Naive thymus-derived CD8-positive, alpha-beta T cell (primary cell): ENCODE measurements at regions not wholly inside any gene's neighbourhood (a gene's known extent, or its start where the extent isn't known, plus 50 kb on each side); places are given as distances from the start of the nearest gene placed in this dataset.

Source experiments
- ATAC-seq, 2 donors: fragments of 150-1000 bp; cut with Tn5 transposase in 1 of 2; sonication (Bioruptor Pico), chemical (Tn5 transposase) in 1 of 2; 1 replicate in 1 of 2; 2 replicates in 1 of 2; pipeline ENCODE4 v1.10.0; 2021; ENCODE audit warnings: mild to moderate bottlenecking in 2 of 2, moderate library complexity in 2 of 2
- POLR2A ChIA-PET: fragments of 350-600 bp; sonication (Branson Sonifier 250); formaldehyde crosslinking; loops from one replicate; lab custom pipeline; 2021; ENCODE audit warnings: antibody characterized with exemption; lab: Charles Lee
- DNase-seq, 10 donors: peaks; one replicate each; pipeline versions ENCODE4 v3.0.0 to v3.0.0-alpha.2; 2020 to 2022
- H3K27ac Mint-ChIP-seq, 10 donors: one replicate each; pipeline ENCODE4 v1.8.0; 2020 to 2022; ENCODE audit warnings: mild to moderate bottlenecking in 10 of 10, mixed read lengths in 10 of 10, moderate library complexity in 4 of 10, inconsistent platforms in 1 of 10
- H3K27me3 Mint-ChIP-seq, 5 donors: one replicate each; pipeline ENCODE4 v1.8.0; 2021 to 2022; ENCODE audit warnings: mixed read lengths in 5 of 5
- H3K36me3 Mint-ChIP-seq, 3 donors: one replicate each; pipeline ENCODE4 v1.8.0; 2020 to 2022; ENCODE audit warnings: mixed read lengths in 3 of 3, mild to moderate bottlenecking in 2 of 3, inconsistent platforms in 1 of 3
- H3K4me1 Mint-ChIP-seq, 4 donors: one replicate each; pipeline ENCODE4 v1.8.0; 2021 to 2022; ENCODE audit warnings: mixed read lengths in 4 of 4
- H3K4me3 Mint-ChIP-seq, 10 donors: one replicate each; pipeline ENCODE4 v1.8.0; 2020 to 2022; ENCODE audit warnings: mild to moderate bottlenecking in 10 of 10, mixed read lengths in 10 of 10, moderate library complexity in 6 of 10, inconsistent platforms in 1 of 10
- H3K9me3 Mint-ChIP-seq, 9 donors: one replicate each; pipeline ENCODE4 v1.8.0; 2020 to 2022; ENCODE audit warnings: mixed read lengths in 9 of 9, mild to moderate bottlenecking in 3 of 9, inconsistent platforms in 1 of 9, moderate library complexity in 1 of 9

- Mint-ChIP-seq H3K9me3 (peaks cover 0 to 9% (median 0%) of the 10 kb centered on the region in 9 donors), H3K27ac (peak overlapping the region in 2 of 10 donors; percentile 27 to 82), H3K4me3 (peak overlapping the region in 2 of 10 donors; percentile 39 to 66), H3K27me3 (peaks cover 1 to 11% (median 6%) of the 10 kb centered on the region in 5 donors), H3K4me1 (peaks cover 5 to 21% (median 8%) of the 10 kb centered on the region in 4 donors), H3K36me3 (peaks cover 0 to 3% (median 0%) of the 10 kb centered on the region in 3 donors)
- peak in 1 of 10 donors; percentile 27 for DNase-seq
- POLR2A ChIA-PET, result no interaction called here
- ATAC-seq, result no peak
Observed at GRCh38 chr2:111698743-111699554, 185.0 kb downstream of the ANAPC1 start.

GRCh38 chr2:111701266-111701665 is 182.7 kb downstream of the ANAPC1 start:
- H3K27me3 Mint-ChIP-seq, result peaks cover 0 to 11% (median 6%) of the 10 kb centered on the region in 5 donors
- H3K4me3 Mint-ChIP-seq, result no peak overlapping the region
- POLR2A ChIA-PET, result no interaction called here
- H3K9me3 Mint-ChIP-seq, result peaks cover 0 to under 1% (median 0%) of the 10 kb centered on the region in 9 donors
- no peak for DNase-seq
- H3K4me1 Mint-ChIP-seq, result peaks cover 5 to 36% (median 8%) of the 10 kb centered on the region in 4 donors
- H3K36me3 Mint-ChIP-seq, result no peaks in the 10 kb centered on the region
- ATAC-seq, result no peak
- H3K27ac Mint-ChIP-seq, result peak overlapping the region in 1 of 10 donors; percentile 1

GRCh38 chr2:111701798-111702118 is 182.2 kb downstream of the ANAPC1 start:
- no peak for ATAC-seq
- H3K9me3 Mint-ChIP-seq, result no peaks in the 10 kb centered on the region
- H3K36me3 Mint-ChIP-seq, result no peaks in the 10 kb centered on the region
- H3K4me3 Mint-ChIP-seq, result no peak overlapping the region
- H3K4me1 Mint-ChIP-seq, result peaks cover 5 to 36% (median 8%) of the 10 kb centered on the region in 4 donors
- DNase-seq, result no peak
- POLR2A ChIA-PET, result no interaction called here
- H3K27me3 Mint-ChIP-seq, result peaks cover 0 to 11% (median 6%) of the 10 kb centered on the region in 5 donors
- peak overlapping the region in 1 of 10 donors; percentile 1 for H3K27ac Mint-ChIP-seq

GRCh38 chr2:111702119-111702803 is 181.7 kb downstream of the ANAPC1 start:
- ATAC-seq (no peak), DNase-seq (peak in 1 of 10 donors; percentile 15)
- Mint-ChIP-seq H3K4me1 (peaks cover 5 to 36% (median 8%) of the 10 kb centered on the region in 4 donors), H3K36me3 (no peaks in the 10 kb centered on the region), H3K9me3 (no peaks in the 10 kb centered on the region), H3K4me3 (no peak overlapping the region), H3K27me3 (peaks cover 0 to 11% (median 6%) of the 10 kb centered on the region in 5 donors), H3K27ac (no peak overlapping the region)
- POLR2A ChIA-PET, result no interaction called here

GRCh38 chr2:111702804-111703196 is 181.2 kb downstream of the ANAPC1 start:
- H3K27ac Mint-ChIP-seq, result peak overlapping the region in 1 of 10 donors; percentile 65
- no peaks in the 10 kb centered on the region for H3K9me3 Mint-ChIP-seq
- peaks cover 0 to 11% (median 6%) of the 10 kb centered on the region in 5 donors for H3K27me3 Mint-ChIP-seq
- H3K36me3 Mint-ChIP-seq, result no peaks in the 10 kb centered on the region
- ATAC-seq, result no peak
- no peak for DNase-seq
- no peak overlapping the region for H3K4me3 Mint-ChIP-seq
- peaks cover 5 to 36% (median 8%) of the 10 kb centered on the region in 4 donors for H3K4me1 Mint-ChIP-seq
- POLR2A ChIA-PET, result no interaction called here

- H3K9me3 Mint-ChIP-seq, result no peaks in the 10 kb centered on the region
- no peak for DNase-seq
- peaks cover 4 to 29% (median 7%) of the 10 kb centered on the region in 4 donors for H3K4me1 Mint-ChIP-seq
- H3K27me3 Mint-ChIP-seq, result peaks cover 0 to 11% (median 5%) of the 10 kb centered on the region in 5 donors
- no peak overlapping the region for H3K27ac Mint-ChIP-seq
- H3K4me3 Mint-ChIP-seq, result no peak overlapping the region
- no peak for ATAC-seq
- no peaks in the 10 kb centered on the region for H3K36me3 Mint-ChIP-seq
- POLR2A ChIA-PET, result no interaction called here
Observed at GRCh38 chr2:111703759-111704158, 180.2 kb downstream of the ANAPC1 start.

- Mint-ChIP-seq H3K27ac (no peak overlapping the region), H3K4me1 (peaks cover 0 to 24% (median 2%) of the 10 kb centered on the region in 4 donors), H3K9me3 (no peaks in the 10 kb centered on the region), H3K27me3 (peaks cover 0 to 11% (median 3%) of the 10 kb centered on the region in 5 donors), H3K4me3 (no peak overlapping the region), H3K36me3 (no peaks in the 10 kb centered on the region)
- POLR2A ChIA-PET, result no interaction called here
- DNase-seq (no peak), ATAC-seq (no peak)
Observed at GRCh38 chr2:111704246-111704645, 179.7 kb downstream of the ANAPC1 start.

- DNase-seq, result no peak
- Mint-ChIP-seq H3K27ac (peak overlapping the region in 1 of 10 donors; percentile 79), H3K9me3 (no peaks in the 10 kb centered on the region), H3K27me3 (peaks cover 0 to 11% (median 0%) of the 10 kb centered on the region in 5 donors), H3K4me1 (peaks cover 0 to 21% (median 0%) of the 10 kb centered on the region in 4 donors), H3K36me3 (no peaks in the 10 kb centered on the region), H3K4me3 (peak overlapping the region in 1 of 10 donors; percentile 32)
- no peak for ATAC-seq
- POLR2A ChIA-PET, result no interaction called here
Observed at GRCh38 chr2:111705239-111705638, 178.8 kb downstream of the ANAPC1 start.

- DNase-seq (peak in 1 of 10 donors; percentile 20), ATAC-seq (peak; percentile 20 to 44)
- H3K9me3 Mint-ChIP-seq, result no peaks in the 10 kb centered on the region
- H3K36me3 Mint-ChIP-seq, result no peaks in the 10 kb centered on the region
- peak overlapping the region in 4 of 10 donors; percentile 39 to 79 (median 61) for H3K27ac Mint-ChIP-seq
- peak overlapping the region in 1 of 10 donors; percentile 32 for H3K4me3 Mint-ChIP-seq
- peaks cover 0 to 21% (median 0%) of the 10 kb centered on the region in 4 donors for H3K4me1 Mint-ChIP-seq
- peaks cover 0 to 11% (median 0%) of the 10 kb centered on the region in 5 donors for H3K27me3 Mint-ChIP-seq
- POLR2A ChIA-PET, result no interaction called here
Observed at GRCh38 chr2:111705711-111706336, 178.2 kb downstream of the ANAPC1 start.

- Mint-ChIP-seq H3K27me3 (peaks cover 0 to 6% (median 0%) of the 10 kb centered on the region in 5 donors), H3K27ac (no peak overlapping the region), H3K9me3 (no peaks in the 10 kb centered on the region), H3K4me1 (peaks cover 0 to 21% (median 0%) of the 10 kb centered on the region in 4 donors), H3K36me3 (no peaks in the 10 kb centered on the region), H3K4me3 (no peak overlapping the region)
- DNase-seq (no peak), ATAC-seq (no peak)
- POLR2A ChIA-PET, result no interaction called here
Observed at GRCh38 chr2:111706481-111707001, 177.5 kb downstream of the ANAPC1 start.

GRCh38 chr2:111707700-111708099 is 176.3 kb downstream of the ANAPC1 start:
- DNase-seq, result no peak
- no peak for ATAC-seq
- peaks cover 0 to 1% (median 0%) of the 10 kb centered on the region in 9 donors for H3K9me3 Mint-ChIP-seq
- H3K4me3 Mint-ChIP-seq, result no peak overlapping the region
- POLR2A ChIA-PET, result no interaction called here
- peaks cover 0 to 4% (median 0%) of the 10 kb centered on the region in 3 donors for H3K36me3 Mint-ChIP-seq
- H3K27ac Mint-ChIP-seq, result peak overlapping the region in 1 of 10 donors; percentile 4
- peaks cover 0 to 15% (median 0%) of the 10 kb centered on the region in 4 donors for H3K4me1 Mint-ChIP-seq
- no peaks in the 10 kb centered on the region for H3K27me3 Mint-ChIP-seq

GRCh38 chr2:111708476-111709180 is 175.4 kb downstream of the ANAPC1 start:
- H3K9me3 Mint-ChIP-seq, result peaks cover 0 to 1% (median 0%) of the 10 kb centered on the region in 9 donors

More at GRCh38 chr2:111708476-111709180, 175.4 kb downstream of the ANAPC1 start:
- no peak for DNase-seq
- H3K27ac Mint-ChIP-seq, result no peak overlapping the region
- H3K4me1 Mint-ChIP-seq, result peaks cover 0 to 15% (median 0%) of the 10 kb centered on the region in 4 donors
- no peaks in the 10 kb centered on the region for H3K27me3 Mint-ChIP-seq
- POLR2A ChIA-PET, result no interaction called here
- no peak overlapping the region for H3K4me3 Mint-ChIP-seq
- ATAC-seq, result no peak
- H3K36me3 Mint-ChIP-seq, result peaks cover 0 to 4% (median 0%) of the 10 kb centered on the region in 3 donors
